Tibial nerve (tissue), 4 donors: ENCODE measurements at regions not wholly inside any gene's neighbourhood (a gene's known extent, or its start where the extent isn't known, plus 50 kb on each side); places are given as distances from the start of the nearest gene placed in this dataset.

Source experiments
- EP300 ChIP-seq, 2 donors: sonication (generic); formaldehyde crosslinking; IDR thresholded peaks; one replicate each; pipeline ENCODE4 v1.6.1; 2017; ENCODE audit warnings: antibody characterized with exemption in 2 of 2, mild to moderate bottlenecking in 1 of 2
- POLR2A ChIP-seq, 2 donors: fragments of 450-650 bp; IDR thresholded peaks; one replicate each; pipeline ENCODE4 v1.6.1; 2017; ENCODE audit warnings: antibody characterized with exemption in 2 of 2, mild to moderate bottlenecking in 2 of 2, moderate library complexity in 2 of 2
- TF ChIP-seq, protein P1 (sequence below), 5 experiments: fragments of 200-600 bp in 3 of 5; fragments of 450-650 bp in 2 of 5; sonication (generic) in 3 of 5; IDR thresholded peaks; one replicate each; pipeline ENCODE4 v1.5.1; 2016 to 2019; ENCODE audit warnings: antibody characterized with exemption in 5 of 5, mild to moderate bottlenecking in 3 of 5, moderate library complexity in 2 of 5

DNA sequence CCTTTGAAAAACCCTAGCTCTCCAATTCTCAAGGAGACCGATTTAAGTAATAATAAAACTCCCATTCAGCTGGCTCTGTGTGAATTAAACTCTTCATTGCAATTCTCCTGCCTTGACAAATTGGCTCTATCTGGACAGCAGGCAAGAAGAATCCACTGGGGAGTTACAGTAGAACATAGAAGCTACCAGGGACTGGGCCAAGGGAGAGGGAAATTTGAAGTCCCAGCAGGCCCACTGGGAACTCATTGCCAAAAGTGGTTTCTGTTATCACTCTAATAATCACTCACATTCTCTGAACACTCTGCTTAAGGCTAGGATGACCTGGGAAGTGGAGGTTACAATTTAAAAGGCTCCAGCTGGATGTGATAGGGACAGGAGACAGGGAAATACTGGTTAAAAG is 384.5 kb upstream of the CCDC196 start:
- TF ChIP-seq, protein P1, sequence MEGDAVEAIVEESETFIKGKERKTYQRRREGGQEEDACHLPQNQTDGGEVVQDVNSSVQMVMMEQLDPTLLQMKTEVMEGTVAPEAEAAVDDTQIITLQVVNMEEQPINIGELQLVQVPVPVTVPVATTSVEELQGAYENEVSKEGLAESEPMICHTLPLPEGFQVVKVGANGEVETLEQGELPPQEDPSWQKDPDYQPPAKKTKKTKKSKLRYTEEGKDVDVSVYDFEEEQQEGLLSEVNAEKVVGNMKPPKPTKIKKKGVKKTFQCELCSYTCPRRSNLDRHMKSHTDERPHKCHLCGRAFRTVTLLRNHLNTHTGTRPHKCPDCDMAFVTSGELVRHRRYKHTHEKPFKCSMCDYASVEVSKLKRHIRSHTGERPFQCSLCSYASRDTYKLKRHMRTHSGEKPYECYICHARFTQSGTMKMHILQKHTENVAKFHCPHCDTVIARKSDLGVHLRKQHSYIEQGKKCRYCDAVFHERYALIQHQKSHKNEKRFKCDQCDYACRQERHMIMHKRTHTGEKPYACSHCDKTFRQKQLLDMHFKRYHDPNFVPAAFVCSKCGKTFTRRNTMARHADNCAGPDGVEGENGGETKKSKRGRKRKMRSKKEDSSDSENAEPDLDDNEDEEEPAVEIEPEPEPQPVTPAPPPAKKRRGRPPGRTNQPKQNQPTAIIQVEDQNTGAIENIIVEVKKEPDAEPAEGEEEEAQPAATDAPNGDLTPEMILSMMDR (IDR thresholded peaks at IDR 0.05), result no peak
- TF ChIP-seq POLR2A (IDR thresholded peaks at IDR 0.05) (no peak), EP300 (IDR thresholded peaks at IDR 0.05) (no peak)
